ENCODE measurements at regions not wholly inside any gene's neighbourhood (a gene's known extent, or its start where the extent isn't known, plus 50 kb on each side); places are given as distances from the start of the nearest gene placed in this dataset.

GRCh38 chr3:44000586-44000985 is 241.1 kb upstream of the TOPAZ1 start:
- Histone ChIP-seq H3K9me3 (no peaks in the 10 kb centered on the region), H3K27ac (no peak overlapping the region), H3K27me3 (peaks cover 96% of the 10 kb centered on the region), H3K4me1 (peaks cover 0 to 41% (median 30%) of the 10 kb centered on the region in 3 donors), H3K36me3 (no peaks in the 10 kb centered on the region), H3K4me3 (no peak overlapping the region)
- TF ChIP-seq POLR2A (IDR thresholded peaks at IDR 0.05) (no peak), POLR2AphosphoS5 (IDR thresholded peaks at IDR 0.05) (no peak), EP300 (IDR thresholded peaks at IDR 0.05) (no peak), CTCF (IDR thresholded peaks at IDR 0.05) (no peak)
- WGBS, 2 donors (ENCODE audit: low coverage in 1 of 2): 69 to 88% methylated on average over 1 to 3 of the region's 3 CpGs
- ATAC-seq: no peak

GRCh38 chr3:44001072-44001471 is 240.6 kb upstream of the TOPAZ1 start:
- Histone ChIP-seq H3K4me3 (no peak overlapping the region), H3K27ac (no peak overlapping the region), H3K9me3 (no peaks in the 10 kb centered on the region), H3K27me3 (peaks cover 94% of the 10 kb centered on the region), H3K36me3 (no peaks in the 10 kb centered on the region), H3K4me1 (peaks cover 0 to 36% (median 26%) of the 10 kb centered on the region in 3 donors)
- no peak for ATAC-seq
- TF ChIP-seq CTCF (IDR thresholded peaks at IDR 0.05): no peak
- no peak for TF ChIP-seq POLR2AphosphoS5 (IDR thresholded peaks at IDR 0.05)
- TF ChIP-seq EP300 (IDR thresholded peaks at IDR 0.05): no peak
- 70 to 84% methylated on average over 3 of the region's 3 CpGs for WGBS, 2 donors (ENCODE audit: low coverage in 1 of 2)

GRCh38 chr3:44003801-44004200 is 237.9 kb upstream of the TOPAZ1 start:
- Histone ChIP-seq H3K27ac (no peak overlapping the region), H3K4me1 (peaks cover 0 to 9% (median 3%) of the 10 kb centered on the region in 3 donors), H3K27me3 (peaks cover 67% of the 10 kb centered on the region), H3K36me3 (no peaks in the 10 kb centered on the region), H3K9me3 (no peaks in the 10 kb centered on the region), H3K4me3 (no peak overlapping the region)
- WGBS, 2 donors (ENCODE audit: low coverage in 1 of 2): 67 to 71% methylated on average over 6 of the region's 6 CpGs
- TF ChIP-seq POLR2A (IDR thresholded peaks at IDR 0.05) (no peak), POLR2AphosphoS5 (IDR thresholded peaks at IDR 0.05) (no peak), CTCF (IDR thresholded peaks at IDR 0.05) (no peak), EP300 (IDR thresholded peaks at IDR 0.05) (no peak)
- no peak for ATAC-seq

GRCh38 chr3:44011680-44012079 is 230.0 kb upstream of the TOPAZ1 start:
- TF ChIP-seq EP300 (IDR thresholded peaks at IDR 0.05) (no peak), POLR2A (IDR thresholded peaks at IDR 0.05) (no peak), CTCF (IDR thresholded peaks at IDR 0.05) (no peak), POLR2AphosphoS5 (IDR thresholded peaks at IDR 0.05) (no peak)
- no peak overlapping the region for H3K4me3 ChIP-seq
- H3K9me3 ChIP-seq: no peaks in the 10 kb centered on the region
- H3K27ac ChIP-seq: no peak overlapping the region
- H3K4me1 ChIP-seq: no peaks in the 10 kb centered on the region
- WGBS, 2 donors (ENCODE audit: low coverage in 1 of 2): 85 to 89% methylated on average over 8 of the region's 10 CpGs
- peaks cover 40% of the 10 kb centered on the region for H3K27me3 ChIP-seq
- ATAC-seq: no peak
- no peaks in the 10 kb centered on the region for H3K36me3 ChIP-seq

GRCh38 chr3:44012160-44012899 is 229.4 kb upstream of the TOPAZ1 start:
- TF ChIP-seq POLR2AphosphoS5 (IDR thresholded peaks at IDR 0.05): no peak
- 79 to 90% methylated on average over 2 to 8 of the region's 13 CpGs for WGBS, 2 donors (ENCODE audit: low coverage in 1 of 2)
- Histone ChIP-seq H3K36me3 (no peaks in the 10 kb centered on the region), H3K27ac (no peak overlapping the region), H3K4me3 (no peak overlapping the region), H3K27me3 (peaks cover 40% of the 10 kb centered on the region), H3K4me1 (no peaks in the 10 kb centered on the region), H3K9me3 (no peaks in the 10 kb centered on the region)
- ATAC-seq: no peak

Data from gastroesophageal sphincter (tissue), 4 donors.